Posterior cingulate gyrus (tissue), 11 donors: ENCODE measurements at regions not wholly inside any gene's neighbourhood (a gene's known extent, or its start where the extent isn't known, plus 50 kb on each side); places are given as distances from the start of the nearest gene placed in this dataset.

Source experiments
- DNase-seq, 10 donors: peaks; one replicate each; pipeline versions ENCODE4 v3.0.0 to v3.0.0-alpha.2; 2020 to 2021; ENCODE audit warnings: mixed read lengths in 3 of 10
- intact Hi-C: fragments of 100-400 bp; cut with DNase I; formaldehyde crosslinking; loops from one replicate; pipeline ENCODE4 v1.15.1; 2023

DNA sequence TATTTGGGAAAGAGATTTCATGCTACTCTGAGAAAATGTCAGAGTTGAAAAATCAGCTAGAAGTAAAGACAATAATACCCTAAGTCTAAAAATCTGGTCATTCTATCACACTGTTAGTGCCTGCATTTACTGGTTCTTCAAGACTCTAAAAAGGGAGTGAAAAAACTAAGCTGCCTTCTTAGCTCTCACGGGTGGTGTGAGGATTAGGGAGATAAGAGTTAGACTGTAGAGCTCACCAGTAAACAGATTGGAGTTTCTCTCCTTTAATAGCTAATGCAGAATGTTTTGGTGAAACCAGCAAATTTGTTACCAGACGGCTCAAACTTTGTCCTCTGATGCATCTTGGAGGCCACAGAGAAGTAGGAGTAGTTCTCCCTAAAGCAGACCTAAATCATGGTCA is 135.0 kb upstream of the OTX2 start:
- intact Hi-C loops: no loop called here
- DNase-seq: no peak

- intact Hi-C loops: no loop called here
- no peak for DNase-seq
These were observed 134.1 kb upstream of the OTX2 start for GRCh38 chr14:56944397-56944796.

- intact Hi-C loops: no loop called here
These were observed 123.2 kb upstream of the OTX2 start for GRCh38 chr14:56933446-56933845.

GRCh38 chr14:56918849-56919574 is 108.7 kb upstream of the OTX2 start:
- intact Hi-C loops: no loop called here
- no peak for DNase-seq

More at GRCh38 chr14:56933446-56933845, 123.2 kb upstream of the OTX2 start:
- no peak for DNase-seq

DNA sequence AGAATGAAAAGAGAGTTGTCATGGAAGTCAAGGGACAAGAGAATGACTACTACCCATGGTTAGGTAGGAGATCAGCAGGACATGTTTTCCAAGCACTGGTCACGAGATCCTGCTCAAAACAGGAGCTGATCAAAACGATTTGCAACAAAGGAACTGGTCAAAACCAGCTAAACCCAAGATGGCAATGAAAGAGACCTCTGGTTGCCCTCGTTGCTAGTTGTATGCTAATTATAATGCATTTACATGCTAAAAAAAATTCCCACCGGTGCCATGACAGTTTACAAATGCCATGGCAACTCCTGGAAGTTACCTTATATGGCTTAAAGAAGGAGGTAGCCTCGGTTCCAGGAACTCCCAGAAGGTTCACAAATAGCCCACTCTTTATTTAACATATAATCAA is 95.0 kb upstream of the OTX2 start:
- intact Hi-C loops: no loop called here
- DNase-seq: no peak

- no peak for DNase-seq
- intact Hi-C loops: no loop called here
These were observed 93.2 kb upstream of the OTX2 start for GRCh38 chr14:56903304-56903969.

DNA sequence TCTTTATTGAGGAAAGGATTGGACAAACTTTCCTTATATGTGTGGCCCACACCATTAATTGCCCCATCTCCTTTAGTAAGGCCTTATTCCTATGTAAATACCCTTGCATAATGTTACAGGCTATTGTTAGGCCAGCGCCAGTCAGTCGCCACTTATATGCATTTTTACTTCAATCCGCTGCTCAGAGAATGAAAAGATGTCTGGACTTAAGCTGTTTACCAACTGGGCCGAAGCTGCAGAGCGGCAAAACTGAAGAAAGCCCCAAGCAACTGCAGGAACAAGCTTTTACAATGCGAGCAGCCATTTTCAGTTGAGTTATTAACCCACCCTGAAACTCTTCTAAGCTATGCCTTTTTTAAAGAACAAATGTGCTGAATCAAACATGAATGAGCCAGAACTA is 92.1 kb upstream of the OTX2 start:
- intact Hi-C loops: no loop called here
- DNase-seq: no peak

DNA sequence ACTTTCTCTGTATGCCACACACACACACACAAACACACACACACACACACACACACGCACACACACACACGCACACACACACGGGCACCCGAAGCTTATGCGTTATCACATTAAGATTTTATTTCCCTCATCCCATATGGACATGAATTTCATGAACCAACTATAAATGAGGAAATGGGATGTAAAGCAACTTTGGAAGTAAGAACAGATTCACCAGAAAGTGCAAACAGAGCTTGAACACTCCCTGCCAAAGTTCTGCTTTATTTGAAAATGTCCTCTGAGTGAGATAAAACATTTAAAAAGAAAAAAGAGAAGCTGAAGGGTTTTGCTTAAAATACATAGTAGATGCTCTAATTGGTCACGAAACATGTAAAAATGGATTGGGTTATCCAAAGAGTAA is 90.4 kb upstream of the OTX2 start:
- intact Hi-C loops: no loop called here
- DNase-seq: no peak

- intact Hi-C loops: no loop called here
- no peak for DNase-seq
These were observed 89.5 kb upstream of the OTX2 start for GRCh38 chr14:56899829-56900228.

DNA sequence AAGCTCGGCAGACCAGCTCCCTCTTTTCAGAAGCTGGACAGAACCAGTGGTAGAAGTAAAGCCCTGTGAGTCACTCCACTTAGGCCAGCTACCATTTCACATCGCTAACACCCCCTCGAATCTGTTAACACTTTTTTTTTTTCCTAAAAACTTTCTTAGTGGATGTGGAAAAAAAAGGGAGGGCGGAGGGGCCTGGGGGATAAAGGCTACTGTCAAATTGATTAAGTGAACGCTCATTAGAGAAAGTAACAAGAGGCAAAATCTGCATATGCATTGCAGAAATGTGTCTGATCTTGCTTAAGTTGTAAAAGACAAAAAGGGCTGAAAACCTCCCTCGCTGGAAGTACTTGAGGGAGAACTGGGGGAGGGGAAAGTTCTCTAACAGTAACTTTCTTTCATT is 86.6 kb upstream of the OTX2 start:
- intact Hi-C loops: no loop called here
- DNase-seq: no peak

- intact Hi-C loops: no loop called here
- DNase-seq: no peak
These were observed 86.0 kb upstream of the OTX2 start for GRCh38 chr14:56896231-56896630.

GRCh38 chr14:56895154-56895553 is 84.9 kb upstream of the OTX2 start:
- intact Hi-C loops: no loop called here

DNA sequence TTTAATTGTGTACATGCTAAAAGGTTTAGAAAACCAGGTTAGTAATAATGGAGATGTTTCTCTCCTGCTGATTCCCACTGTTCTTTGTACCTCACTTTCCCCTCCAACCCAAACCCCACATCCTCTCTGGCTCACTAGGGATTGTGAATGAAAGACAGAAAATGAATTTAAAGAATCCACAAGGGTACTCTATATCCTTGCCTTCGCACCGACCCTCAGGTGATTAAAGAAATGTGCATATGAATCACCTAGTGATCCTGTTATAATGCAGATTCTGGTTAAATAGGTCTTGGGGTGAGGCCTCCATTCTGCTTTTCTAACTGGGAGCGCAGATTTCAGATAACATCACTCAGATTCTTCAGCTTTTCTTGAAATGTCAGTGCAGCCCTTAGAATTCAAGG is 84.3 kb upstream of the OTX2 start:
- intact Hi-C loops: no loop called here
- DNase-seq: no peak

More at GRCh38 chr14:56895154-56895553, 84.9 kb upstream of the OTX2 start:
- no peak for DNase-seq

DNA sequence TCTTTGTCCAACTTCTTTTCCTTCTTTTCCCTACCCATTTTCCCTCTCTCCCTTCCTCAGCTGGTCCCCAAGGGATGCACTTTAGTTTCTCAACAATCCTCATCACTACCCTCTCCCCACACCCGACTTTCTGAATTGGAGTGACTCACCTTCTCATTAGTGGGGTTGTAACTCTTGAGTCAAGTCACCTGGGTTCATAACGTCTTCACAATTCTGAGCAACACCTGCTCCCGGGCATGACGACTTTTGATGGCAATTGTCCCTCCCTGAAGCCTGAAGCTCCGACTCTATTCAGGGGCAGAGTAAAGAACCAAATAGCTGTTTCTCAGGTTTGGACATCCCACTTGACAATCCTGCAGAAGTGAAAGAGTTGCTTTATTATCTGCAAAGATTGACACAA is 82.7 kb upstream of the OTX2 start:
- intact Hi-C loops: no loop called here
- no peak for DNase-seq

DNA sequence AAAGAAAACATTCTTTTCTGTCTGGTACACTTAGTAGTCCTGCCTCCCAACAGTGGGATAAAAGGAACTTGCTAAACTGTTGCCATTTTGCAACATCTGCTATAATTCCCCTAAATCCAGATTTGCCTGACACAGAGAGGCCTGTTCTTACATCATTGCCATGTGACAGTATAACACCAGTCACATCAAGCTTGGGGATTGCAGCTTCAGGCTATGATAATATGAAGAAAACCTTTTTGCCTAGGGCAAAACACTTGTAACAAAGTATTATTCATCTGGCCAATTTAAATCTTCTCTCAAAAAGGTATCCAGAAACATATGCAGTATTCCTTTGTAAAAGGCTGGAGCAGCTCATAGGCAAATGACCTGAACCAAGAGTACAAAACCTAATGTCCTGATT is 80.9 kb upstream of the OTX2 start:
- intact Hi-C loops: no loop called here
- DNase-seq: no peak

- intact Hi-C loops: no loop called here
- no peak for DNase-seq
These were observed 79.4 kb upstream of the OTX2 start for GRCh38 chr14:56889705-56890104.

GRCh38 chr14:56888274-56888673 is 78.0 kb upstream of the OTX2 start:
- DNase-seq: no peak
- intact Hi-C loops: no loop called here

DNA sequence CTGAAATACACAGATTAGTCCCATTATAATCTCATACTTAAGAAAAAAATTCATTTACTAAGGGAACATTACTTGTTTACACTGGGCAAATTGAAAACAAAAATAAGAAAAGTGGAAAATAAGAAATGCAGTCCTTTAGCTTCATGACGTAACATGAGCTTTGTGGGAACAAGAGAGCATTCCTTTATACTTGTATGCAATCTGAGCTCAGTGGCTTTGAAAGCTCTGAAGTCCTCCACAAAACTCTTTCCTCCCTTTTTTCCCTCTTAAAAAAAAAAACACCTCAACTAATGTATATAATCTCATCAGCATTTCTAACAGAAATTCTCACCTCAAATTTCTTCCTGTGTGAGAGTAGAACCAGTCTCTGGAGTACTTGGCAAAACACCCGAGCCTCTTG is 76.9 kb upstream of the OTX2 start:
- intact Hi-C loops: no loop called here
- DNase-seq: no peak

- DNase-seq: no peak
- intact Hi-C loops: no loop called here
These were observed 76.3 kb upstream of the OTX2 start for GRCh38 chr14:56886471-56887062.

GRCh38 chr14:56885825-56886224 is 75.5 kb upstream of the OTX2 start:
- no peak for DNase-seq
- intact Hi-C loops: no loop called here

DNA sequence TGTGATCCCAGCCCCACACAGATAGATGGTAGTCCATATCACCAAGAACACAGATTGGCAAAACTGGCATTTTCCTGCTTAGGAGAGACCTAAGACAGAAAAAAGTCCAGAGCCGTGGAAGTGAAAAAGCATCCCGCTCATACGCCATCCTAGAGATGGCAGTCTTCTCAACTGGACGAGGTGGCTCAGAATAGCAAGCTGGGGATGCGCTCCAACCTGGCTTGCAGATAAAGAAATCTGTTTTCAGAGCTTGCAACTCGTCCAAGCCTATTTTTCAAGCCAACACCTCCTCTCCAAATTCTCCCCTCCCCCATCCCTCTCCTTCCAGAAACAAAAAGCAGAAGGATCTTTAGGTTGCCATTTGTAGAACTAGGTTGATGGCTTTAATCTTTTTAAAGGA is 74.3 kb upstream of the OTX2 start:
- intact Hi-C loops: no loop called here
- DNase-seq: no peak

- DNase-seq: no peak
- intact Hi-C loops: no loop called here
These were observed 70.9 kb upstream of the OTX2 start for GRCh38 chr14:56881181-56881580.
